Endothelial cell of hepatic sinusoid (primary cell): ENCODE measurements at regions not wholly inside any gene's neighbourhood (a gene's known extent, or its start where the extent isn't known, plus 50 kb on each side); places are given as distances from the start of the nearest gene placed in this dataset.
"Not testable (repeated sequence)": the region's sequence is repeated elsewhere in the genome, so short reads cannot be mapped to it uniquely, and the experiment has no call there.

Experiments used
- in situ Hi-C: cut with HindIII; loops from 2 replicates; pipeline ENCODE4 v1.10.0; 2017; ENCODE audit warnings: low sequenced_read_pairs

DNA sequence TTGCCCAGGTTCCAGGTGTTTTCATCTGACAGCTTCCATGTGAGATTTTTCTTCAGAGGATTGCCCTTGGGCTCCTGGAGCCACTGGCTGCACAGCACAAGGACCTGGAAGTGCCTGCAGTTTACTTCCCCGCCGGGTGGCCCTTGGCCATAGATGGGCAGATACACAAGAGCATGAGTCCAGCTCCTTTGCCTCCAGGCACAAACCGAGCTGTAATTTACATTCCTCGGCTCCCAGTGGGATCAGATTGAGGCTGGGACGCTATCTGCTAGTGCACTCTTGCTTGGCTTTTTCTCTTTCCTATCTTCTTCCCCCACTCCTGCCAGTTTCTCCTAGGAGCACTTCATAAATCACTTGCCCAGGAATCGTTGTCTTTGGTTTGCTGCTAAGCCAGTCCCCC, 85.4 kb upstream of the RALY start:
- in situ Hi-C loops = loop anchor here (5.0 kb wide), 2 partner anchors 81 to 84 kb away; partner anchors contain the start of gene RALY

DNA sequence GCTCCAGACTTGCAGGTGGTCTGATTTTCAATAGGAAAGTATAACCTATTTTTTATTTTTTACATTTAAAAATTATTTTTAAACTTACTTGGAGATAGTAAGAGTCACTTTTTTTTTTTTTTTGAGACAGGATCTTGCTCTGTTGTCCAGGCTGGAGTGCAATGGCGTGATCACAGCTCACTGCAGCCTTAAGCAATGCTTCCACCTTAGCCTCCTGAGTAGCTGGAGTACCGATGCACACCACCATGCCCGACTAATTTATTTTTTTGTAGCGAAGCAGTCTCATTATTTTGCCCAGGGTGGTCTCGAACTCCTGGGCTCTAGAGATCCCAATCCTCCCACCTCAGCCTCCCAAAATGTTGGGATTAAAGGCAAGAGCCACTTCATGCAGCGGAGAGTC, 84.8 kb upstream of the RALY start:
- in situ Hi-C loops = loop anchor here (5.0 kb wide), 2 partner anchors 82 to 83 kb away; partner anchors contain the start of gene RALY

DNA sequence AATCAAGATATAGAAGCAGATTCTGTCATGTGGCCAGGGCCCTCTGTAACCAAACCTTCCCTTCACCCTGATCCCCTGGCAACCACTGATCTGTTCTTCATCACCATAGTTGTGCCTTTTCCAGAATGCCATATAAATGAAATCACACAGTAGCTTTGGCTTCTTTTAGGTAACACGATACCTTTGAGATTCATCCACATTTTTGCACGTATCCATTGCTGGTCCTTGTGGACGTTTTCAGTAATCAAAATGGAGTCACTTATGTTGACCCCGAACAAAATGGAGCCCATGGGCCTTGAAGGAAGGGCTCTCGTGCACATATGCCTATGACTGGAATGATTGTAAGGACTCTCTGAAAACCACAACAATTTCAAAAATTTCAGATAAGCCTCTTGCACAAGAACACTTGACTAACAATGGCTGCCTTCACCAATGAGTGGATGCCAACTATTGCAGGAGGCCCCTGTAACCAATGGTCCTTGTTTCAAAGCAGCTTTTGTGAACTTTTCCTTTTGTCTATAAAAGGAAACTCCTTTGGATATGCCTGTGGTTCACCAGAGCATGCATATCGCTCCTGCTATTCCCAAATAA, 84.3 kb upstream of the RALY start:
- in situ Hi-C loops = loop anchor here (5.0 kb wide), 2 partner anchors 82 to 83 kb away; partner anchors contain the start of gene RALY

DNA sequence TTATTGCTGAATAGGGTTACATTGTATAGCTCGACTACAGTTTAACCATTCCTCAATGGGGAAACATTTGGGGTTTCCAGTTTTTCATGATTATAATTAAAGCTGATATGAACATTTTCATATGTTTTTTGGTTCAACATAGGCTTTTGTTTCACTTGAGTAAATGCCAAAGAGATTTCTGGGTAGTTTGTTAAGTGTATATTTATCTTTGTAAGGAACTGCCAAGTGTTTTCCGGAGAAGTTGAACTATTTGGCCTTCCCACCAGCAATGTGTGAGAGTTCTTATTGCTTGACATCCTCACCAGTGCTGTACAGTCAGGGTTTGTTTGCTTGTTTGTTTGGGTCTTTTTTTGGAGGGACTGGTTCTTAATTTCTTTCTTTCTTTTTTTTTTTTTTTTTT, 83.7 kb upstream of the RALY start:
- in situ Hi-C loops = no loop called here

DNA sequence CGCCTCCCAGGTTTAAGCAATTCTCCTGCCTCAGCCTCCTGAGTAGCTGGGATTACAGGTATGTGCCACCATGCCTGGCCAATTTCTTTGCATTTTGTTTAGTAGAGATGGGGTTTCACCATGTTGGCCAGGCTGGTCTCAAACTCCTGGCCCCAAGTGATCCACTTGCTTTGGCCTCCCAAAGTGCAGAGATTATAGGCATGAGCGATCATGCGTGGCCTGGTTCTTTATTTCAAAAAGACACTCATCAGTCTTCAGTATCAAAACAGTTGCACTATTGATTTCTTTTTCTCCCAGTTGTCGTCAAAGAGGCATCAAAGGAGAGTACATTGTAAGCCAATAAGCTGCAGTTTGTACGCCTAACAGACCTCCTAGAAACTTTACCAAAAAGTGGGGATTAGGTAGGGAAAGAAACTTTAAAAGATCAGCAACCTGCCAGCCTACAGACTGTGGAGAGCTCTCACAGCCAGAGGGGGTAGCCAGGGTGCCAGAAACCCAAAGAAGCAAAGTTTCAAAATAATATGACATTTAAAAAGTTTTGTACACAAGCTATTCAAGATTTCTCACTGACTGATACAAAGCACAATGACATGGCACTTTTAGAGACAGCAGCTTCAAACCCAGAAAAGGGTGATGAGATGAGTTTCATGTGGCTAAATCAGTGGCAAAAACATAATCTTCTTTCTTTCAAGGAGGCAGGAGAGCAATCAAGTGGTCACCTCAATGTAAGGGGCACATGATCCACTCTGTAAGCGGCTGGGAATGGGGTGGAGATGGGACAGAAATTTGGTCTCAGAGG, 83.0 kb upstream of the RALY start:
- in situ Hi-C loops = no loop called here

DNA sequence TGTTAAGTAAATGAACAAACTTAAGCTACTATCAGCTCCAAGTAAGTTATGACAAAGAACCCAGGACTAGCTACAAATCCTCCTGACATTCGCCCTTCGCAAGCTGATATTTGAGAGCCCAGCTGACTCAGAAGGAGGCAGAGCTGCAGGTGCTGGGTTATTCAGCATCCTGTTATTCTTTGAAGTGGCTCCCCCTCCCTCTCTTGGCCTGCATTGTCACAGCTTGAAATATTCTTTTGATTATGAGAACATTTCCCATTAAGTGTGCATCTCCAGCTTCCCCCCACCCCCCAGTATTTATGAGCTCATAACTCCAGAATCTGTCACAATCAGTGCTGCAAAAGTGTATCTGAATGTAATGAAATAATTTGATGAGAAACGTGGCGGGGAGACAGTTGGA, 78.8 kb upstream of the RALY start:
- in situ Hi-C loops = no loop called here

DNA sequence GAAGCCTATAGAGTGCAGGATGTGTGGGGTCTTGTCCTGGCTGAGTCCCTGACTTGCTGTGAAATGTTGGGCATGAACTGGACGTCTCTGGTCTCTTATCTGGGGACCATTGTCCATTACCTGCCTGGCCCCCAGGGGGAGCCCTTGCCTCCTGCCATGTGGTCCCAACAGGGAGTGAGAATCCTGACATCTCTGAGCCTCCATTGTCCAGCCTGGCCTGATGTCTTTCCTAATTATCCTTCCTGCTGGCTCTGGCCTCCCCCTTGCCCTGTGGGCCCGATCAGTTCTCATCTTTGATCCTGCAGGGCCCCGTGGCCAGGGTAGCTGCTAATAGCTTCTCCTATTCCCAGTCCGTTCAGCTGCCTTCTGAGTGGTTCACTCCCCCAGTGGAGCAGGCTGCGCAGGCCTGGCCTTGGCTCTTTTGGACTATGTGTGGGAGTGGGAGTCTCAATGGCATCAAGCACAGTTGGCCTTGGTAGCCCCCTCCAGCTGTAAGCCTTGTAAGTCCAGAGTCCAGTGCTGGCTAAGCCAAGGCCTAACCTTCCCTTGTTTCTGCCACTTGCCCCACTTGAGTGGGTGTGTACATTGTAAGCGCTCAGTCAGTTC, 77.9 kb upstream of the RALY start:
- in situ Hi-C loops = no loop called here

DNA sequence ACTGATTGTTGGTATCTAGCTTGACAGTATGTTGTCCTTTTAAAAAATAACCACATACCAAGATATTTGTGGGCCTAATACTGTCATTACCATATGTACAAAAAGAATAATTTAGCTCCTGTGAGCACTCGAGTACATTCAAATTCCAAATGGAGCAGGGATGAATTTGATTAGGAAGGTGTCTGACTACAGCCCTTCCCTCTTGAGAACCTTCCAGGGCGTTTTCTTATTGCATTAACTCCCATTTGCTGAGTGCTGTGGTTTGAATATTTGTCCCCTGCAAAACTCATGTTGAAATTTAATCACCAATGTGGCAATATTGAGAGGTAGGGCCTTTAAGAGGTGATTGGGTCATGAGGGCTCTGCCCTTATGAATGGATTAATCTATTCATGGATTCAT, 76.9 kb upstream of the RALY start:
- in situ Hi-C loops = no loop called here

DNA sequence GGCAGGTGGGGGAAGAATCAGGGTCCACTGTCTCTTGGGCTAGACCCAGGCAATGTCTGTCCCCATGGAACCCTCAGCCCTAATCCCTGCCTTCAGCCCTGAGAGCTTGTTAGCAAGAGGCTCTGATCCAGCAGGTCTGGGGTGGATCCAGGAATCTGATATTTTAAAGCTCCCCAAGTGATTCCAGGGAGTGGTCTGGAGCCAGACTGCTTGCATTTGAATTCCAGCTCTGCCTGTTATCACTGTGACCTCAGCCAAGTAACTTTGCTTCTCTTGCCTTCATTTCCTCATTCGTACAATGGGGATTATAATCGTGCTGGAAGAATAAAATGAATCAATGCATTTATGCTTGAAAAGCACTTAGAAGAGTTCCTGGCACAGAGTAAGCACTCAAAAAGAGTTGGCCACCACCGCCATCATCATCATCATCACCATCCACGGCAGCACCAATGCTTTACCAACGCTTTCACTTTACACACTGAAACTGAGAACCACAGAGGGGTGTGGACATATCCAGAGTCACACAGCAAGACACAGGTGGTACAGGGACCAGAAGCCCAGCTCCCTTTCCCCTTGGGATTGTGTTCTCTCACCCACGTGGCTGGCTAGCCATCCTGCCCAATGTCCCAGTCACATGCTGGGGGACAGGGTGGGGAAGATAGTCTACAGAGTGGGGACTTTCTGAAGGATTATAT, 75.7 kb upstream of the RALY start:
- in situ Hi-C loops = no loop called here

DNA sequence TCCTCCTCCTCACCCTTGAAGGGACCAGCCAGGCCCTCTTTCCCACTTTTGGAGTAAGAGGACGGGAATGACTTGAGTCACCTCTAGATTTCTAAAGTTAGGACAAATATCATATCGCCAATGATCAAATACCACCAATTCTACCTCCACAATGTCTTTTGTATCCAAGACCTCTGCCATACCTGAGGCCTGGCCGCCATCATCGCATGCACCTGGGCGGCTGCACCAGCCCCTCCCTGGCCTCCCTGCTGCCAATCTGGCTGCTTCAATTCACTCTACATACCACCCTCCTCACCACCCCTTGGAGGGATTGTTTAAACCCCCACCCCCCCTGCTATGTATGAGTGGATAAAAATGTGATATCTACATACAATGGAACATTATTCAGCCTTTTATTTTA, 75.0 kb upstream of the RALY start:
- in situ Hi-C loops = no loop called here

DNA sequence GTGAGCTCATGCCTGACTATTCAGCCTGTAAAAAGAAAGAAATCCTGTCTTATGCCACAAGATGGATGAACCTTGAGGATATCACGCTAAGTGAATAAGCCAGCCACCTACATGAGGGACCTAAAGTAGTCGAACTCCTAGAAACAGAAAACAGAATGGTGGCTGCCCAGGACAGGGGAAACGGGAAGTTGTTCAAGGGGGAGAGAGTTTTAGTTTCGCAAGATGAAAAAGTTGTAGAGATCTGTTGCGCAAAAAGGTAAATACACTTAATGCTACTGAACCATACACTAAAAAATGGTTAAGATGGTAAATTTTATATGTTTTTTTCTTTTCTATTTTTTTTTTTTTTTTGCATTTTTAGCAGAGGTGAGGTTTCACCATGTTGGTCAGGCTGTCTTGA, 74.1 kb upstream of the RALY start:
- in situ Hi-C loops = no loop called here

DNA sequence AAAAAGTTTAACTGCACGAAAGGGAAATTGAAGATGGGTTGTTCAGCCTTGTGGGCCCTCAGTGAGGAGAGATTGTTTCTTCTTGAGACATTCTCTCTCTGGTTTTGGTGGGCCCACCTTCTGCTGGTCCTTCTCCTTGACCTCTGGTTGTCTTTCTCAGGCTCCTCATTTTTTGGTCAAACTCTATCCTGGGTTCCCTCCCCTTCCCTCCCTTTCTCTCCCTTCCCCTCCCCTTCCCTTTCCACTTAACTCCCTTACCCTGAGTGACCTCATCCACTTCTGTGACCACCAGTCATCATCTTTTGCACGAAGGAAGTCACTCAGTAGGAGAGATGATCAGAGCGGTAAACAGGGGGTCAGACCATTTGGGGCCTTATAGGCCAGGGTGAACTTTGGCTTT, 71.5 kb upstream of the RALY start:
- in situ Hi-C loops = no loop called here

DNA sequence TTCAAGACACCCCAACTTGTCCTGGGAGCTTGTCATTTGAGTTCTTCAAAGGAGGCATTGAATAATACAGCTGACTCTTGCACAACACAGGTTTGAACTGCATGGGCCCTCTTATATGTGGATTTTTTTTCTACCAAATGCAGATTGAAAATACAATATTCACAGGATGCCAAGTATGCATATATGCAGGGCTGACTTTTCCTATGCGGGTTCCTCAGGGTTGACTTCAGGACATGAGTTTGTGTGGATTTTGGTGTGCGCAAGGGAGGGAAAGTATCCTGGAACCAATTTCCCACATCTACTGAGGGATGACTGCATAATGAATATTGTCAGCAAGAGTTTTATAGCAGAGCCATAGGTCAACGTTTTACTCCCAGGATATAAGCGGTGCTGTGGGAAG, 70.0 kb upstream of the RALY start:
- in situ Hi-C loops = no loop called here

DNA sequence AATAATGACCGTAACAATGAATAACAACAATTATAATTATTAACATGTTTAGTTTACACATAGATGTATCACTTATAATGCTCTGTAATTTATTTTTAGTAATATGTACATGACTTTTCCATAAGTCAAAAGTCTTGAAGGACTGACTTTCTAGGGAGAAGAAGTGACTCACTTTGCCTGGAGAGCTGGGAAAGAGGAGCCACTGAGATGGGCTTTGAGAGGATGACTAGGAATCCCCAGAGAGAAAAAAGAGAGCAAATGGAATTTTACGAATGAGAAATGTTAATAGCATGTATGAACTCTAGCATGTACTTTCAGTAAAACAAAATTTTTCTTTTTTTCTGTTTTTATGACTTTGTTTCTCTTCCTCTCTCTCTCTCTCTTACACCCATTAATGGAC, 67.8 kb upstream of the RALY start:
- in situ Hi-C loops = no loop called here

DNA sequence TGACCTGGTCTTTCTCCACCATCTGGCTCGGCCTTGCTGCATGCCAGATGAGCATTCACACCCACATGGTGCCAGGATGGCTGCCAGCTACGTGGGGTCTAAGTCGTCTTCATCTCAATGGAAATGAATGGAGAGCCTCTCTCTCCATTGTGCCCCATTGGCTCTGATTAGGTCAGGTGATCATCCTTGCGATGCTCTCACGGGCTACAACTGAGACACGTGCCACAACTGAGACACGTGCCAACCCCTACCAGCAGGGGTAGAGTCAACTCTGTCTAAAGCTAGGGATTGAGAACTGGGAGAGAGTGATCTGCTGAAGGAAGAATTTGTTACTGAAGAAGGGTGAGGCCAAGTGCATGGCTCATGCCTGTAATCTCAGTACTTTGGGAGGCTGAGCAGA, 67.3 kb upstream of the RALY start:
- in situ Hi-C loops = no loop called here

DNA sequence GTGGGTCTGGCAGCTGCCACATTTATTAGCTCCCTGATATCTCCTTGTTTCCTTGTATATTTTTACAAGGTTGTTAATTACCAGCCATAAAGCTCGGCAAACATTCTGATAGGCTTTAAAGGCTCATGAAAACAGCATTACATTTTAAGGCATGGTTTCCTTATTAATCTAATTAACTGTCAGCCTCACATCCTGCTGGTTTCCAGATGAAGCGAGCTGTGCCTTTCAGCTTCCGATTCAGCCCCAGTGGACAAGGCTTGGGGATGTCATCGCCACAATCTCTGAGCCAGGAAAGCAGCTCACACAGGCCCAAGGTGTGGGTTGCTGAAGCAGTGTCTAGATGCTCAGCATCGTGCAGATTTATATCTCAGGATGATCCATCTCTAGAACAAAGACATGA, 66.0 kb upstream of the RALY start:
- in situ Hi-C loops = no loop called here

DNA sequence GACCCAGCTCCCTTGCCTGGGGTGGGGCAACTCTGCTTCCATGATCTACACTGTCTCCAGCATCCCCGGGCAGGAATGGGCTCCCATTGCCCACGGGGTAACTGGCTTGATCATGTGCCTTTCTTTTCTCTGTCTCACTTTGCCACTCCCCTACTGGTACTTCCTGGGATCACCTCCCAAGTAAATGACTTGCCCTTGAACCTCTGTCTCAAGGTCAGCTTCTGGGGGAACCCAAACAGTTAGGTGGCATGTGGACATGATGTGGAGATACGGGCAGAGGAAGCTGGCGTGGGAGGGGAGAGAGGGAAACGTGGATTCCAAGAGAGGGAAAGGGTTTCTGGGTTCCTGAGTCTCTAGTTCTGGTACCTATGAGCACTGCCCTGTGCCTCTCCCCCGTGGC, 63.8 kb upstream of the RALY start:
- in situ Hi-C loops = no loop called here

DNA sequence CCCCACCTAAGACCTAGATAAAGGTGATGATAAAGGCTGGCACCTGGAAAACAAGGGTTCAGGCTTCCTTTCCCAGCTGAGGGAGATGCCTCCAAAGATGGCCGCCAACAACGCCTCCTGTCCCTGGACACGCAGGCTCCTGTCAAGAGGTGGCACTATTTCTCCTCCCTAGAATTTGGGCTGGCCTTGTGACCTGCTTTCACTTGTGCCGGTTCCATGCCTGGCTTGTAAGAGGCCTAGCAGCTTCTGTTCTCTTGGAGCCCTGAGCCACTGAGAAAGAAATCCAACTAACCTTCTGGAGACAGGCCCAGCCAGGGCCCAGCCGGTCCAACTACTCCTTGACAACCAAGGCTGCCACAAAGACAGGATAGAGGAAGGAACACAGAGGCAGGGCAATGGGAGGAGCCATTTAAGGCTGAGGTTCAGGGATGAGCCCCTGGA, 60.2 kb upstream of the RALY start:
- in situ Hi-C loops = no loop called here

DNA sequence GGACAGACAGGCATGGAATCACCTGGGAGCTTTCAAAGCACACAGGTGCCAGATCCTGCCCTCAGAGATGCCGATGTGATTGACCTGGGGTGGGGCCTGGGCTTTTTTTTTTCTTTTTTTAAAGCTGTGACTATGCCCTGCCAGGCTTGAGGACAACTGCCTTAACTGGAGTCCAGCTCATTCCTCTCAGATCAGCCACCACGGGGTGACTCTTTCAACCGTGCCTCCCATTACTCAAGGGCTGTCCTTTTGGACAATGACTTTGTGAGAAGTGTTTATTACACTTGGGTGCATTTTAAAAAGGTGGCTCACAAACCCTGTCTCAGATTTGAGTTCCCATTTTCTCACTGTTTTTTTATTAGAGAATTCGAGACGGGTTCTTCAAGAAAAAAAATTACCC, 57.1 kb upstream of the RALY start:
- in situ Hi-C loops = no loop called here

DNA sequence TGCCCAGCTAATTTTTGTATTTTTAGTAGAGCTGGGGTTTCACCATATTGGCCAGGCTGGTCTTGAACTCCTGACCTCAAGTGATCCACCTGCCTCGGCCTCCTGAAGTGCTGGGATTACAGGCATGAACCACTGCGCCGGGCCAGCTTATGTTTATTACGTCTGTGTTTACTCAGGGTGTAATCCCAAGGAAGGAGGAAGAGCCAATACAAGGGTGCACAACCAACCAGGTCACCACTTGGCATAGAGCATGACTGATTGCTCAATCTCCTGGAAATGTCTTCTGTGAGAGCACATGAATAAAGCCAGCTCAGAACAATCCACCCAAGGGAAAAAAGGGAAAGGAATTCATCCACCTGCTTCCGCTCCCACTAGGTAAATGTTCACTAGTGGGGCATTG, 54.7 kb upstream of the RALY start:
- in situ Hi-C loops = not testable (repeated sequence)

DNA sequence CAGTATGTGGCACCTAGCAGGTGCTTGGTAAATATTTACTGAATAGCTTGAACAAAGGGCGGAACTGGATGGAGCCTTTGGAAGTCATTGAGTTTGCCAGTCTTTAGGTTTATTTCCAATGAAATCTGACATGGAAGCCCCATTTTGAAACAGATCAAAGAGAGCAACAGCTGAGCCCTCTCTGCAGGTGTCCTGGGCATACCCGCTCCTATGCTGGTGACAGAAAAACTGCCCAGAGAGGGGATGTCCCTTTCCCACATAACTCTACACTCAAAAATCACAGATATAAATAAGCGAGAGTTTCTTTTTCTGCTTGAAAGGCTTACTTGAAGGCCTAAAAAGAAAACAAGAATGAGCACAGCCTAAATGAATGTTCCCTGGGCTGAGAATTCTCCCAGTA, 53.0 kb upstream of the RALY start:
- in situ Hi-C loops = no loop called here
